IMR-90 (cell line): ENCODE measurements at regions not wholly inside any gene's neighbourhood (a gene's known extent, or its start where the extent isn't known, plus 50 kb on each side); places are given as distances from the start of the nearest gene placed in this dataset.

ENCODE experiments used
- ATAC-seq: fragments of 200-7000 bp; cut with Tn5 transposase; 2 replicates; pipeline ENCODE4 v1.9.1; 2020; ENCODE audit warnings: low read depth, mild to moderate bottlenecking, moderate library complexity
- BruUV-seq: library from RNA; stranded (reverse); fragments of 400-500 nt; replicated peaks from 2 replicates; lab custom pipeline; 2021; lab: Mats Ljungman, UMichigan
- CTCF ChIA-PET: fragments of 300-600 bp; formaldehyde crosslinking; extraction: SDS; loops from one replicate; lab custom pipeline; 2021; ENCODE audit warnings: antibody characterized with exemption; lab: Yijun Ruan, JAX
- POLR2A ChIA-PET: fragments of 300-600 bp; sonication (Branson Sonifier 250); formaldehyde crosslinking; loops from one replicate; lab custom pipeline; 2022; ENCODE audit warnings: antibody characterized with exemption; ENCODE audit not compliant: unreplicated experiment; lab: Charles Lee
- DNase-seq: peaks from one replicate; pipeline ENCODE4 v3.0.0; 2013
- H2AFZ ChIP-seq: replicated peaks from 2 replicates; pipeline ENCODE3; 2013; ENCODE audit warnings: low read length, mild to moderate bottlenecking; ENCODE audit not compliant: poor library complexity
- H2AK5ac ChIP-seq: 2 replicates; pipeline ENCODE4 v1.6.1; 2013; ENCODE audit warnings: low read depth, low read length, inconsistent platforms
- H2AK9ac ChIP-seq: replicated peaks from 2 replicates; pipeline ENCODE3; 2013; ENCODE audit warnings: mild to moderate bottlenecking, low read depth, low read length, moderate library complexity; ENCODE audit not compliant: poor library complexity
- H2BK120ac ChIP-seq: 2 replicates; pipeline ENCODE4 v1.6.1; 2013; ENCODE audit warnings: low read depth, low read length, inconsistent platforms
- H2BK15ac ChIP-seq: 3 replicates; pipeline ENCODE4 v1.6.1; 2013; ENCODE audit warnings: low read depth, low read length, inconsistent platforms
- H2BK20ac ChIP-seq: 2 replicates; pipeline ENCODE4 v1.6.1; 2013; ENCODE audit warnings: low read depth, mild to moderate bottlenecking, inconsistent platforms, low read length, moderate library complexity
- H2BK5ac ChIP-seq: 2 replicates; pipeline ENCODE4 v1.6.1; 2013; ENCODE audit warnings: mild to moderate bottlenecking, low read depth, low read length, inconsistent platforms; ENCODE audit not compliant: poor library complexity, severe bottlenecking
- H3K14ac ChIP-seq: replicated peaks from 2 replicates; pipeline ENCODE4 v1.6.1; 2013; ENCODE audit warnings: low read depth, low read length, inconsistent platforms
- H3K18ac ChIP-seq: 2 replicates; pipeline ENCODE4 v1.6.1; 2013; ENCODE audit warnings: low read depth, low read length, control low read depth
- H3K23ac ChIP-seq: 2 replicates; pipeline ENCODE4 v1.6.1; 2013; ENCODE audit warnings: low read depth, low read length, inconsistent platforms
- H3K27ac ChIP-seq: 2 replicates; pipeline ENCODE4 v1.5.1; 2013; ENCODE audit warnings: mild to moderate bottlenecking, control low read depth, low read length; ENCODE audit not compliant: insufficient read depth
- H3K27me3 ChIP-seq: 2 replicates; pipeline ENCODE4 v1.6.1; 2013; ENCODE audit warnings: low read length; ENCODE audit not compliant: control insufficient read depth, insufficient read depth
- H3K36me3 ChIP-seq: 2 replicates; pipeline ENCODE4 v1.6.1; 2013; ENCODE audit warnings: low read length, mixed read lengths; ENCODE audit not compliant: control insufficient read depth, insufficient read depth
- H3K4ac ChIP-seq: 2 replicates; pipeline ENCODE4 v1.6.1; 2013; ENCODE audit warnings: low read depth, low read length, inconsistent platforms
- H3K4me1 ChIP-seq: 2 replicates; pipeline ENCODE4 v1.6.1; 2013; ENCODE audit warnings: low read length, mixed read lengths; ENCODE audit not compliant: control insufficient read depth, insufficient read depth
- H3K4me2 ChIP-seq: 2 replicates; pipeline ENCODE4 v1.6.1; 2013; ENCODE audit warnings: low read depth, mild to moderate bottlenecking, control low read depth, low read length, moderate library complexity
- H3K4me3 ChIP-seq: 2 replicates; pipeline ENCODE4 v1.5.1; 2013; ENCODE audit warnings: low read depth, mild to moderate bottlenecking, control low read depth, low read length, moderate library complexity; ENCODE audit not compliant: insufficient read depth
- H3K56ac ChIP-seq: 2 replicates; pipeline ENCODE4 v1.6.1; 2013; ENCODE audit warnings: low read length, inconsistent platforms; ENCODE audit not compliant: insufficient read depth; ENCODE audit errors: extremely low read depth
- H3K79me1 ChIP-seq, 2 experiments: 2 replicates each; pipeline ENCODE4 v1.6.1; 2013; ENCODE audit warnings: low read length in 2 of 2, inconsistent platforms in 1 of 2, low read depth in 1 of 2
- H3K9ac ChIP-seq: 2 replicates; pipeline ENCODE4 v1.6.1; 2013; ENCODE audit warnings: low read depth, low read length, control low read depth
- H3K9me1 ChIP-seq: 2 replicates; pipeline ENCODE4 v1.6.1; 2013; ENCODE audit warnings: low read length, inconsistent platforms; ENCODE audit not compliant: insufficient read depth
- H3K9me3 ChIP-seq: 2 replicates; pipeline ENCODE4 v1.6.1; 2013; ENCODE audit warnings: low read length; ENCODE audit not compliant: control insufficient read depth, insufficient read depth
- H4K20me1 ChIP-seq: 2 replicates; pipeline ENCODE4 v1.6.1; 2013; ENCODE audit warnings: low read length, inconsistent platforms; ENCODE audit not compliant: insufficient read depth
- H4K5ac ChIP-seq: 2 replicates; pipeline ENCODE4 v1.6.1; 2013; ENCODE audit warnings: mild to moderate bottlenecking, low read depth, low read length, control low read depth
- H4K8ac ChIP-seq, 2 experiments: 2 replicates each; pipeline ENCODE4 v1.6.1; 2013; ENCODE audit warnings: low read depth in 2 of 2, low read length in 2 of 2, control low read depth in 1 of 2, inconsistent platforms in 1 of 2
- H4K91ac ChIP-seq: 2 replicates; pipeline ENCODE4 v1.6.1; 2013; ENCODE audit warnings: low read depth, low read length, inconsistent platforms; ENCODE audit not compliant: insufficient read depth
- POLR2A ChIP-seq: IDR thresholded peaks from 2 replicates; pipeline ENCODE4 v1.6.1; 2012; ENCODE audit warnings: mild to moderate bottlenecking, low read depth, low read length
- RFX5 ChIP-seq: IDR thresholded peaks from 2 replicates; pipeline ENCODE4 v1.8.0; 2012; ENCODE audit warnings: low read depth, mild to moderate bottlenecking, low read length, moderate library complexity
- WGBS, 2 experiments: methylation state at CpG; one replicate each; pipeline versions ENCODE4 v1.1.5 to v1.1.7; 2013; ENCODE audit warnings: missing lambda C conversion rate in 2 of 2; ENCODE audit not compliant: insufficient read length in 1 of 2; ENCODE audit errors: extremely low coverage in 2 of 2; 5-methylcytosine and 5-hydroxymethylcytosine counted together
- dilution Hi-C: fragments of 300-500 bp; cut with HindIII; formaldehyde crosslinking; loops from one replicate; pipeline ENCODE4 v1.14.3; 2018; ENCODE audit warnings: low sequenced_read_pairs; ENCODE audit not compliant: unreplicated experiment
- in situ Hi-C: fragments of 300-500 bp; cut with MboI; formaldehyde crosslinking; loops from 3 replicates; pipeline ENCODE4 v1.14.3; 2019; ENCODE audit warnings: low sequenced_read_pairs, inconsistent platforms, mixed read lengths
- intact Hi-C: fragments of 100-400 bp; cut with micrococcal nuclease; formaldehyde crosslinking; loops from 2 replicates; pipeline ENCODE4 v1.10.0; 2022

DNA sequence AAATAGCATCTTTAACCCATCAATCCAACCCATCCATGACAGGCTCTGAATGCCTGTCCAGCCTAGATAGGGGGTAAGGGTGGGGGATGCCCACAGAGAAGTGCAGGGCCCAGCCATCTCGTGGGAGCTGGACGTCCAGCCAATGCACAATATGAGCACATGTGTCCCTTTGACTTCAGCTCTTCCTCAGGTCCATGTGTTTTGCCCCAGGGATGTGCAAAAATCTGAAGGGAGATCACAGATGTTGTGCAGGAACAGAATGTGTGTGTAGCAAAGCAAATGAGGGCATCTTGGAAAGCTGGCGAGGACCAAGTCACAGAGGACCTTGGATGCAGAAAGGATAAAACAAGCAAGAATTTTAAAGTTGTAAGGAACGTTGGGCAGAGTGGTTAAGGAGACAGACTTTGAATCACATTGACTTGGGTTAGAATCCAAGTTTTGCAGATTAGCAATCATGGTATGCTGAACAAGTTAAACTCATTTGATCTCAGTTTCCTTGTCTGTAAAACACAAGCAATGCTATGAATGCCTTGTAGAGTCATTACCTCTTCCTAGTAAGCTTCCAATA is 104.5 kb downstream of the TTC32 start:
- peaks cover 14% of the 10 kb centered on the region for H3K9me1 ChIP-seq
- no peak overlapping the region for H3K18ac ChIP-seq
- no peak overlapping the region for H3K9ac ChIP-seq
- H3K27me3 ChIP-seq, result 0 out of 2 replicates have a peak, but pooled peaks cover 4% of the 10 kb centered on the region
- no peak overlapping the region for H4K5ac ChIP-seq
- dilution Hi-C loops (no loop called here), in situ Hi-C loops (no loop called here), intact Hi-C loops (no loop called here)
- WGBS, 2 experiments, result 69% methylated on average over 2 of the region's 4 CpGs; no CpG with 5 or more reads in 1 of the 2 experiments
- peak overlapping the region; percentile 10; the same call in 1 of the 2 replicates for H2BK120ac ChIP-seq
- no peak overlapping the region for H3K4ac ChIP-seq
- POLR2A ChIA-PET, result no interaction called here
- no peaks in the 10 kb centered on the region for H3K79me1 ChIP-seq
- H2AFZ ChIP-seq, result no peak overlapping the region
- BruUV-seq, result no TSS peak
- no peak overlapping the region for H3K56ac ChIP-seq
- H3K9me3 ChIP-seq, result no peaks in the 10 kb centered on the region
- no peak overlapping the region for H3K4me2 ChIP-seq
- no peaks in the 10 kb centered on the region for H3K36me3 ChIP-seq
- DNase-seq, result no peak
- H4K91ac ChIP-seq, result no peak overlapping the region
- no peak overlapping the region for H3K23ac ChIP-seq
- H2BK20ac ChIP-seq, result no peak overlapping the region
- TF ChIP-seq POLR2A (no peak), RFX5 (no peak)
- peaks cover 12% of the 10 kb centered on the region for H3K4me1 ChIP-seq
- CTCF ChIA-PET, result no interaction called here
- no peak overlapping the region for H3K4me3 ChIP-seq
- H4K20me1 ChIP-seq, result no peaks in the 10 kb centered on the region; the same call in 1 of the 2 replicates
- no peak overlapping the region for H2BK5ac ChIP-seq
- no peak for ATAC-seq
- no peak overlapping the region for H3K27ac ChIP-seq
- H3K14ac ChIP-seq, result no peak overlapping the region
- H4K8ac ChIP-seq, result no peak overlapping the region
- no peak overlapping the region for H2AK9ac ChIP-seq
- peak overlapping the region; percentile 29; the same call in 1 of the 2 replicates for H2AK5ac ChIP-seq
- H2BK15ac ChIP-seq, result no peak overlapping the region
